ENCODE measurements at regions not wholly inside any gene's neighbourhood (a gene's known extent, or its start where the extent isn't known, plus 50 kb on each side); places are given as distances from the start of the nearest gene placed in this dataset.

DNA sequence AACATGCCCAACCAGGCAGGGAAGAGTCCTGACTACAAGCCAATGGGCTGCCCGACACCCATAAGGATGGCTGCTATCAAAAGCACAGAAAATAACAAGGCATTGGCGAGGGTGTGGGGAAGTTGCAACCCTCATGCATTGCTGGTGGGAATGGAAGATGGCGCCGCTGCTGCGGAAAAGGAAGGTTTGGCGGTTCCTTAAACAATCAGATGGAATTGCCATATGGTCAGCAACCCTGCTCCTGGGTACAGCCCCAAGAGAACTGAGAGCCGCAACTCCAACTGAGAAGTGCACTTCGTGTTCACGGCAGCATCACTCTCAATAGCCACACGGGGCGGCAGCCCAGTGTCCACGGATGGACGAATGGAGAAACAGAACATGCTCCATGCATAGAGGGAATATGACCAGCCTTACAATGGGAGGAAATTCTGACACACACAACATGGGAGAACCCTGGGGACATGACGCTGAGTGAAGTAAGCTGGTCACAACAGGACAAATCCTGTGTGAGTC is 193.3 kb downstream of the RBFOX3 start:
- intact Hi-C loops (cut with DNase I; ENCODE audit: low total_unique reads) = no loop called here
- no peak for TF ChIP-seq POLR2AphosphoS5 (IDR thresholded peaks at IDR 0.05)
- TF ChIP-seq, protein P1, sequence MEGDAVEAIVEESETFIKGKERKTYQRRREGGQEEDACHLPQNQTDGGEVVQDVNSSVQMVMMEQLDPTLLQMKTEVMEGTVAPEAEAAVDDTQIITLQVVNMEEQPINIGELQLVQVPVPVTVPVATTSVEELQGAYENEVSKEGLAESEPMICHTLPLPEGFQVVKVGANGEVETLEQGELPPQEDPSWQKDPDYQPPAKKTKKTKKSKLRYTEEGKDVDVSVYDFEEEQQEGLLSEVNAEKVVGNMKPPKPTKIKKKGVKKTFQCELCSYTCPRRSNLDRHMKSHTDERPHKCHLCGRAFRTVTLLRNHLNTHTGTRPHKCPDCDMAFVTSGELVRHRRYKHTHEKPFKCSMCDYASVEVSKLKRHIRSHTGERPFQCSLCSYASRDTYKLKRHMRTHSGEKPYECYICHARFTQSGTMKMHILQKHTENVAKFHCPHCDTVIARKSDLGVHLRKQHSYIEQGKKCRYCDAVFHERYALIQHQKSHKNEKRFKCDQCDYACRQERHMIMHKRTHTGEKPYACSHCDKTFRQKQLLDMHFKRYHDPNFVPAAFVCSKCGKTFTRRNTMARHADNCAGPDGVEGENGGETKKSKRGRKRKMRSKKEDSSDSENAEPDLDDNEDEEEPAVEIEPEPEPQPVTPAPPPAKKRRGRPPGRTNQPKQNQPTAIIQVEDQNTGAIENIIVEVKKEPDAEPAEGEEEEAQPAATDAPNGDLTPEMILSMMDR (IDR thresholded peaks at IDR 0.05) = no peak
- no peak for TF ChIP-seq POLR2A (IDR thresholded peaks at IDR 0.05)
- no peak for DNase-seq (ENCODE audit: low spot score in 2 of 2)

DNA sequence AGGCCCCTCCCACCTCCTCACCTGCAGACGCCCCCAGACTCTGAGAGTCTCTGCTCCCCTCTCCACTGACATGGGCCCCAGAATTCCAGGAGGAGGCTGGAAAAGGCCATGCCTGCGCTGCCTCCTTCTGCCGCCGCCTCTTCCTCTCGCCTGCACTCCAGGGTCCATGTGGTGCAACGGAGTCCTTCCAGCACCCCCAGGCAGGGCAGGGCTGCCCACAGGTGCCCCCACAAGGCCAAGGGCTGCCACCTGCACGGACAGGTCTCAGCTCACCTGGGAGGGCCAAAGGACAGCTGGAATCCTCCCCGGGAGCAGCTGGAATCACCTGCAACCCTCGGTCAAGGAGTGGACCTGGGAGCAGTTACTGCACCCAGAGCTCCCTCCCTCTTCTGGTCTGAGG is 194.9 kb downstream of the RBFOX3 start:
- intact Hi-C loops (cut with DNase I; ENCODE audit: low total_unique reads) = no loop called here
- TF ChIP-seq POLR2AphosphoS5 (IDR thresholded peaks at IDR 0.05) (no peak), POLR2A (IDR thresholded peaks at IDR 0.05) (no peak)
- TF ChIP-seq, protein P1 (IDR thresholded peaks at IDR 0.05) = no peak
- DNase-seq (ENCODE audit: low spot score in 2 of 2) = no peak
- Histone ChIP-seq H3K36me3 (no peaks in the 10 kb centered on the region), H3K27me3 (peaks cover 0 to 81% of the 10 kb centered on the region in 2 donors), H3K9me3 (no peaks in the 10 kb centered on the region), H3K4me1 (peaks cover 0 to 11% of the 10 kb centered on the region in 2 donors), H3K4me3 (no peak overlapping the region), H3K27ac (no peak overlapping the region)

More for the DNA sequence above, 193.3 kb downstream of the RBFOX3 start:
- peaks cover 0 to 86% of the 10 kb centered on the region in 2 donors for H3K27me3 ChIP-seq
- peaks cover 0 to 11% of the 10 kb centered on the region in 2 donors for H3K4me1 ChIP-seq
- no peak overlapping the region for H3K4me3 ChIP-seq
- H3K27ac ChIP-seq = no peak overlapping the region
- H3K36me3 ChIP-seq = no peaks in the 10 kb centered on the region
- H3K9me3 ChIP-seq = no peaks in the 10 kb centered on the region

GRCh38 chr17:79415365-79415764 is 195.5 kb downstream of the RBFOX3 start:
- TF ChIP-seq POLR2A (IDR thresholded peaks at IDR 0.05) (no peak), POLR2AphosphoS5 (IDR thresholded peaks at IDR 0.05) (no peak)
- TF ChIP-seq, protein P1 (IDR thresholded peaks at IDR 0.05) = no peak
- intact Hi-C loops (cut with DNase I; ENCODE audit: low total_unique reads) = no loop called here
- Histone ChIP-seq H3K4me3 (no peak overlapping the region), H3K27me3 (peaks cover 0 to 85% of the 10 kb centered on the region in 2 donors), H3K36me3 (no peaks in the 10 kb centered on the region), H3K27ac (no peak overlapping the region), H3K4me1 (peaks cover 0 to 11% of the 10 kb centered on the region in 2 donors), H3K9me3 (no peaks in the 10 kb centered on the region)
- DNase-seq (ENCODE audit: low spot score in 2 of 2) = no peak

DNA sequence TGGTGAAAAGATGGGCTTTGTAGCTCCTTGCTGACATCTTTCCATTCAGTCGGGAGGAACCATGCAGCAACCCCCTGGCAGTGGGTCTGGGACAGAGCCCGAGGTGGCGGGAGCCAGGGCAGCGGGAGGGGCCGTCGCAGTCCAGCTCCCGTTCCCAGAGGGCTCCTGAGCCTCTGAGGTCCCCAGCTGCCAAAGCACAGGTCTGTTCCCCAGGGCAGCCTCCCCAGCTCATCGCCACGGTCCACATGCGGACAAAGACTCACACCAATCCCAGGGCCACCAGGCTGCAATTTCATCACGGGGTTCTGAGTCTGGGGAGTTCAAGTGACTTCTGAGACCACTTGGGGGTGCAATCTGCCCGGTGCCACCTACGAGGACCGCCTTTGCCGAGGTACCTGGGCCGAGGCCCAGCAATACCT is 196.0 kb downstream of the RBFOX3 start:
- DNase-seq (ENCODE audit: low spot score in 2 of 2) = no peak
- H3K4me1 ChIP-seq = peaks cover 0 to 11% of the 10 kb centered on the region in 2 donors
- peaks cover 0 to 87% of the 10 kb centered on the region in 2 donors for H3K27me3 ChIP-seq
- intact Hi-C loops (cut with DNase I; ENCODE audit: low total_unique reads) = no loop called here
- no peak for TF ChIP-seq POLR2AphosphoS5 (IDR thresholded peaks at IDR 0.05)
- TF ChIP-seq POLR2A (IDR thresholded peaks at IDR 0.05) = no peak
- TF ChIP-seq, protein P1 (IDR thresholded peaks at IDR 0.05) = no peak
- no peak overlapping the region for H3K27ac ChIP-seq
- H3K4me3 ChIP-seq = no peak overlapping the region
- no peaks in the 10 kb centered on the region for H3K9me3 ChIP-seq
- H3K36me3 ChIP-seq = no peaks in the 10 kb centered on the region

DNA sequence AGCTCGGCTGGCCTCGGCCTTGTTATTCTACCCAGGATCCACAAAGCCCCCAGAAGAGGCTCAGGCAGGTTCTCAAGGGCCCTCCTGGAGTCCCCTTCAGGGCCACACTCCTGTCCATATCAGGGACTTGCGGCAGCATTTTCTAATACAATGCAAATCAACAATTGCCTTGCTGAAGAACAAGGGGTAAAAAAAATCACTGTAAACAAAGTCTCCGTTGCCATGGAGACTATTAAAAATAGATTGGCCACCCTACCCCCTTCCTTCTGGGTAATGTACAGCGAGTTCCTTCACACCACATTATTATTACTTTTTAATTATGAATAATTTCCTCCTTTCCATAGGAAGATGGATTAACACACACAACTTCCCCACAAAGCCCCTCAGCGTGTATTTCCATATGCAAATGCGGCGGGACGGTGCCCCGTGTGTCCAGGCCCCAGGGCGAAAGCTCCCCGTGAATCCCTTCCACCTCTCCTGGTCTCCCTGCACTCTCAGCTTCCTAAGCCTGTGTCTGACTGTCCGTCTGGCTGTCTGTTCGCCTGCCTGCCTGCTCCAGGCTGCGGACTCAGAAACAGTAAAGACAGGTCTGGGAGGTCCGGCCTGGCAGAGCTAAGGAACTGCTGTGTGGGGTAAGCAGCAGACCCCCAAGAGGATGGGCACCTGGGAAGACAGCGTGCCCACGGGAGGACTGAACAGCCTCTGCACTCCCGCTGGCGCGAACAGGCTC is 196.6 kb downstream of the RBFOX3 start:
- no peak overlapping the region for H3K27ac ChIP-seq
- no peaks in the 10 kb centered on the region for H3K36me3 ChIP-seq

More for the DNA sequence above, 196.6 kb downstream of the RBFOX3 start:
- Histone ChIP-seq H3K27me3 (peaks cover 0 to 87% of the 10 kb centered on the region in 2 donors), H3K4me1 (peaks cover 0 to 11% of the 10 kb centered on the region in 2 donors), H3K9me3 (no peaks in the 10 kb centered on the region), H3K4me3 (no peak overlapping the region)
- intact Hi-C loops (cut with DNase I; ENCODE audit: low total_unique reads) = no loop called here
- TF ChIP-seq POLR2AphosphoS5 (IDR thresholded peaks at IDR 0.05) (no peak), POLR2A (IDR thresholded peaks at IDR 0.05) (no peak)
- TF ChIP-seq, protein P1 (IDR thresholded peaks at IDR 0.05) = no peak
- no peak for DNase-seq (ENCODE audit: low spot score in 2 of 2)

Data from breast epithelium (tissue), 4 donors.